HL-60 (cell line): ENCODE measurements at regions not wholly inside any gene's neighbourhood (a gene's known extent, or its start where the extent isn't known, plus 50 kb on each side); places are given as distances from the start of the nearest gene placed in this dataset.
"Not testable (repeated sequence)": the region's sequence is repeated elsewhere in the genome, so short reads cannot be mapped to it uniquely, and the experiment has no call there.

ENCODE experiments used
- DNase-seq, 2 experiments: peaks; one replicate each; pipeline ENCODE4 v3.0.0-alpha.2; 2010 to 2020; ENCODE audit warnings: low read depth in 1 of 2, low spot score in 1 of 2
- H3K27ac ChIP-seq: fragments of 250-450 bp; sonication (Bioruptor Pico); replicated peaks from 2 replicates; pipeline ENCODE4 v1.5.1; 2020; ENCODE audit warnings: mild to moderate bottlenecking, moderate library complexity
- H3K27me3 ChIP-seq: fragments of 250-450 bp; sonication (Bioruptor Pico); 2 replicates; pipeline ENCODE4 v1.5.1; 2021; ENCODE audit warnings: mild to moderate bottlenecking, moderate library complexity; ENCODE audit not compliant: insufficient read depth, poor library complexity, severe bottlenecking
- H3K4me3 ChIP-seq: replicated peaks from 2 replicates; pipeline ENCODE4 v1.5.1; 2011; ENCODE audit warnings: mild to moderate bottlenecking, control low read depth, low read length; ENCODE audit not compliant: insufficient read depth
- CTCF ChIP-seq: IDR thresholded peaks from one replicate; pipeline ENCODE4 v1.5.1; 2011; ENCODE audit warnings: low read length, control low read depth, inconsistent platforms; ENCODE audit not compliant: insufficient read depth
- GABPA ChIP-seq: IDR thresholded peaks from 2 replicates; pipeline ENCODE4 v1.6.1; 2012; ENCODE audit warnings: low read depth
- POLR2AphosphoS5 ChIP-seq: IDR thresholded peaks from 2 replicates; pipeline ENCODE4 v1.6.1; 2012; ENCODE audit warnings: low read depth
- SPI1 ChIP-seq: IDR thresholded peaks from 2 replicates; pipeline ENCODE4 v1.6.1; 2012; ENCODE audit warnings: low read depth, mild to moderate bottlenecking, borderline replicate concordance
- TF ChIP-seq, protein P1 (sequence below): IDR thresholded peaks from 2 replicates; pipeline ENCODE4 v1.6.1; 2012; ENCODE audit warnings: low read depth; ENCODE audit not compliant: insufficient replicate concordance

DNA sequence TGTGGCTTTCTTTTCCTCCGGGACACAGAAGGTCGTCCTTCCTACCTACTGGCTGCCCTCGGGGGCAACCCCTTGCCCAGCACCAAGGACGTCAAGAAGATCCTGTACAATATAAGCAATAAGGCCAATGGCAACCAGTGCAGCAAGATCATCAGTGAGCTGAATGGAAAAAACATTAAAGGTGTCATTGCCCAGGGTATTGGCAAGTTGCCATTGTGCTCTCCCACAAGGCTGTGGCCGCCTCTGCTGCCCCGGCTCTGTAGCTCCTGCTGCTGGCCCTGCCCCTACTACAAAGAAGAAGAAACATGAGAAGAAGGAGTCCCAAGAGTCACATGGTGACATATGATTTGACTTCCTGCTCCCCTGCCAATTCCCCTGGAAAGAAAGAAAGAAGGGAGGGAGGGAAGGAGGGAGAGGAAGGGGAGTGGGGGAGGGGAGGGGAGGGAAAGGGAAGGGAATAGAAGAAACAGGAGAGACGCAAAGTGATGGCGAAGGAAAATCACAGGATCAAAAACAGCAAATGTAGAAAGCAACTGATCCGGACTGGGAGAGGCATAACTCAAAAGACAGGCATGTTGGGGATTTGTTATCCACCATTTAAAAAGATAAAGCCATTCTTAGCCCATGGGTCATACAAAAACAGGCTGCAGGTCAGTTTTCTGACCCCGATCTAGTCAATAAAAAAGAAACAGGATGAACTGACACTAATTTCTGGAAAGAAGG, 61.3 kb upstream of the RESF1 start:
- TF ChIP-seq POLR2AphosphoS5, result peak; percentile 55
- TF ChIP-seq CTCF, result no peak
- TF ChIP-seq, protein P1, sequence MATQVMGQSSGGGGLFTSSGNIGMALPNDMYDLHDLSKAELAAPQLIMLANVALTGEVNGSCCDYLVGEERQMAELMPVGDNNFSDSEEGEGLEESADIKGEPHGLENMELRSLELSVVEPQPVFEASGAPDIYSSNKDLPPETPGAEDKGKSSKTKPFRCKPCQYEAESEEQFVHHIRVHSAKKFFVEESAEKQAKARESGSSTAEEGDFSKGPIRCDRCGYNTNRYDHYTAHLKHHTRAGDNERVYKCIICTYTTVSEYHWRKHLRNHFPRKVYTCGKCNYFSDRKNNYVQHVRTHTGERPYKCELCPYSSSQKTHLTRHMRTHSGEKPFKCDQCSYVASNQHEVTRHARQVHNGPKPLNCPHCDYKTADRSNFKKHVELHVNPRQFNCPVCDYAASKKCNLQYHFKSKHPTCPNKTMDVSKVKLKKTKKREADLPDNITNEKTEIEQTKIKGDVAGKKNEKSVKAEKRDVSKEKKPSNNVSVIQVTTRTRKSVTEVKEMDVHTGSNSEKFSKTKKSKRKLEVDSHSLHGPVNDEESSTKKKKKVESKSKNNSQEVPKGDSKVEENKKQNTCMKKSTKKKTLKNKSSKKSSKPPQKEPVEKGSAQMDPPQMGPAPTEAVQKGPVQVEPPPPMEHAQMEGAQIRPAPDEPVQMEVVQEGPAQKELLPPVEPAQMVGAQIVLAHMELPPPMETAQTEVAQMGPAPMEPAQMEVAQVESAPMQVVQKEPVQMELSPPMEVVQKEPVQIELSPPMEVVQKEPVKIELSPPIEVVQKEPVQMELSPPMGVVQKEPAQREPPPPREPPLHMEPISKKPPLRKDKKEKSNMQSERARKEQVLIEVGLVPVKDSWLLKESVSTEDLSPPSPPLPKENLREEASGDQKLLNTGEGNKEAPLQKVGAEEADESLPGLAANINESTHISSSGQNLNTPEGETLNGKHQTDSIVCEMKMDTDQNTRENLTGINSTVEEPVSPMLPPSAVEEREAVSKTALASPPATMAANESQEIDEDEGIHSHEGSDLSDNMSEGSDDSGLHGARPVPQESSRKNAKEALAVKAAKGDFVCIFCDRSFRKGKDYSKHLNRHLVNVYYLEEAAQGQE, result no peak
- TF ChIP-seq SPI1, result peak; percentile 27; the same call in 1 of the 2 replicates
- TF ChIP-seq GABPA, result no peak

GRCh38 chr12:31897092-31897491, 62.1 kb upstream of the RESF1 start:
- H3K4me3 ChIP-seq, H3K27me3 ChIP-seq: not testable (repeated sequence)
- DNase-seq, result peak in 1 of 2 experiments; percentile 23
- H3K27ac ChIP-seq, result peak overlapping the region; percentile 92

More for the DNA sequence above, 61.3 kb upstream of the RESF1 start:
- no peak overlapping the region for H3K4me3 ChIP-seq
- H3K27me3 ChIP-seq, result no peaks in the 10 kb centered on the region
- H3K27ac ChIP-seq, result peak overlapping the region; percentile 92
- peak in 1 of 2 experiments; percentile 50 for DNase-seq

GRCh38 chr12:31896514-31897039, 62.6 kb upstream of the RESF1 start:
- TF ChIP-seq CTCF, result no peak
- peak; percentile 46; the same call in 1 of the 2 replicates for TF ChIP-seq GABPA
- peak; percentile 99 for TF ChIP-seq POLR2AphosphoS5
- no peak for TF ChIP-seq SPI1
- TF ChIP-seq, protein P1, result peak; percentile 43
- no peaks in the 10 kb centered on the region for H3K27me3 ChIP-seq
- peak overlapping the region; percentile 92 for H3K27ac ChIP-seq
- peak; percentile 90 to 97 for DNase-seq
- no peak overlapping the region for H3K4me3 ChIP-seq

GRCh38 chr12:31895449-31896150, 63.6 kb upstream of the RESF1 start:
- DNase-seq, result no peak
- Histone ChIP-seq H3K27me3 (no peaks in the 10 kb centered on the region), H3K4me3 (no peak overlapping the region), H3K27ac (peak overlapping the region; percentile 91)
- no peak for TF ChIP-seq POLR2AphosphoS5
- TF ChIP-seq GABPA, result no peak
- TF ChIP-seq, protein P1, result no peak
- TF ChIP-seq CTCF, result no peak
- no peak for TF ChIP-seq SPI1
